ENCODE measurements at regions not wholly inside any gene's neighbourhood (a gene's known extent, or its start where the extent isn't known, plus 50 kb on each side); places are given as distances from the start of the nearest gene placed in this dataset.

DNA sequence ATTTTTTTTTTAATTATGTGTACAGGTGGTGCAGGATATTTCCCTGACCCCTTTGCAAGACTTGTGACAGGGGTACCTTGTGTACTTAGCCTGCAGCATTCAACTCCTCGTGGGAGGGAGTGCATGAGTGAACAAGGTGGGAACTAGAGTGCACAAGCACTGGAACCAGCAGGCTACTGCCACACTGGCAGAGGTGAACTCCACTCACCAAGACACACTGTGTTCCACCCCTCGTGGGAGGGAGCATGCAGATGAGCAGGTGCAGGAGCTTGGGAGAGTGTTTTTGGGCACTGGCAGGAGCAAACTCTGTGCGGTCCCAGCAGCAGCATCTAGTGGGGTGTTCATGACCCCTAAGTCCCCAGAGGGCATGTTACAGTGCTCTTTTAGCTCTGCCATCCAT lies 282.7 kb upstream of the PLET1 start:
- DNase-seq = no peak

GRCh38 chr11:112548641-112549040 lies 288.0 kb upstream of the PLET1 start:
- DNase-seq = no peak

DNA sequence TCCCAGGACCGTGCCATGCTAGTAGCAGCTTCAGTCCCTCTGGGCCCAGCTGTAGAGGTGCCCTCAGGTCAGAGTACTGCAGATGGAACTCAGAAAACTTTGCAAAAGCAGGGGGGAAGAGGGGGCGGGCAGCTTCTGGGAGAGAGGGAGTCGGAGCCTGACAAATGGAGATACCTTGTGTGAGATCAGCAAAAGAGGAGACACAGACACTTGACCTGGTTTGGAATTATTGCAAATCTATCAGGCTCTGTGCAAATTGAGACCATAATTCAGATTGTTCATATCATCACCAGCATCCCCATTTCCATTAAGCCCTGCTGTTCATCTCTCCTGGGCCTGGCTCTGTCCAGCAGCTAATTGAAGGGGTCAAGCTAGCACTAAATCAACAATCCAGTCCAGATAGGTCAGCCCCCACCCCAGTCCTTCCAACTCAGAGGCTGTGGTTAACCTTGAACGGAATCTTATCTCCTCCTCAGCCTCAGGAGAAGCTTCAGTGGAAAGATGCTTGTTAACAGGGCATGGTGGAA lies 292.6 kb upstream of the PLET1 start:
- no peak for DNase-seq

- no peak for DNase-seq
Measured at GRCh38 chr11:112554586-112554985, 293.9 kb upstream of the PLET1 start.

DNA sequence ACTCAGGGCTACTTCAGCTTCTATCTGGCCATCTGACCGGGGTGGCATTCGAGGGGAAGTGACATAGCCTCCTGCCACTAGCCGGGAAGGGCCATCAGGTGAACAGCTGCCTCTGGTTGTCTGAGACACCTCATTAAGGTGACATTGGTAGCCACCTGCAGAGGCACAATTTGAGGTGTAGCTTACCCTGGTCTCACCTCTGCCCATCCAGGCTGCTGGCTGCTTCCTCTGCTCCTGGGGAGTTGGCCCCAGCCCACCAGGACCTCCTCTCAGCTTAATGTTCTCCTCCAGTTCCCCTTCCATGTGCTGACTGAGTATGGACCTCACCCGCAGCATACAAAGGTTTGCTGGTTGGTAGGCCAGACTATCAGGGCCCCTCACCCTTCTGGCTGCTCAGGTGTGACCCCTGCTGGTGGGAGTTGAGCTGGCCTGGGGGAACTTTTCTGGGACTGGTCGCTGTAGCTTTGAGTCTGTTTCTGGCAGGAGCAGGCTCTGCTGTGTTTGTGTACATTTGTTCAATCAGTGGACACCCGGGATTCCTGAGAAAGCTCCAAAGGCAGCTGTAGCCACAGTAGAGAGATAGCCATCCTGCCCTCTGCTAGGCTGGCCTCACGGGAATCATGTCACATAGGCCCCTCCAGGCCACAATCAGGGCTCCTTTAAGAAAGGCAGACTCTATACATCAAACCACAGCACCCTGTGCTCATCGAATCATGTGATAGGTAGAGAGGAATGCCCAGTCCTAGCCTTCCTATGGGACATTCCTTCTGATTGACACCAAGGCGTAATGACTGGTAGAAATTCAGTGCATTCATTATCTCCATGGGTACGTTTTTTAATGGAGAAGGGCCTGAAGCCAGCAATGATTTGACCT lies 295.1 kb upstream of the PLET1 start:
- no peak for DNase-seq

DNA sequence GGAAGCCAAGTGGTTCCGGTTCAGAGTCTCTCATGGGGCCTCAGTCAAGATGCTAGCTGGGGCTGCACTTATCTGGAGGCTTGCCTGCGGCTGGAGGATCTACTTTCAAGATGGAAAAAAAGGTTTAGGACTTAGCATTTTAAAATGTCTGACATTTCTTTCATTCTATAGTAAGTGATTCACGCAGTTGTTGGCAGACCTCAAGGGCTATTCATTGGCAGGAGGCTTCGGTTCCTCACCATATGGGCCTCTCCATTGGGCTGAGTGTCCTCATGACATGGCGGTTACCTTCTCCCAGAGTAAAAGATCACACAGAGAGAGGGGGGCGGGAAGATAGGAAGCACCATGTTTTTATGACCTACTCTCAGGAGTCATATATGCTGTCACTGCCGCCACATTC lies 298.0 kb upstream of the PLET1 start:
- peak; percentile 29 for DNase-seq

GRCh38 chr11:112563808-112564207 lies 303.1 kb upstream of the PLET1 start:
- DNase-seq = no peak

- no peak for DNase-seq
Measured at GRCh38 chr11:112564228-112564955, 303.7 kb upstream of the PLET1 start.

DNA sequence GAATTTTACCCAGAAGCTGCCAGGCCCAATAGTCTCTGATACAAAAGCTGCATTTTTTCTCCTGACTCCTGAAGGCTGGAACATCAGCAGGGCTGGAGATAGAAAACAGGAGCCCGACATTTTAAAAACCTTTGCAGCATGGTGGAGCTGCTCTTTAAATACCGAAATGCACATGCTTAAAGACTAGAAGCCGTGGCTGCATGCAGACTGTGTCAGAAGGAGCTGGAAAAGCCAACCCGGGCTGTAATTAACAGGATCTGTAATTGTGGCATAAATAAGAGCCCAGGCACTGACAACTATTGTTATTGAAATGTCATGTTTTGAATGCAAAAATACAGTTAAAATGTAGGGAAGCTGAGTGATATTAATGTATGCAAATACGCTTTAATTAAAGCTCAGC lies 304.9 kb upstream of the PLET1 start:
- no peak for DNase-seq

DNA sequence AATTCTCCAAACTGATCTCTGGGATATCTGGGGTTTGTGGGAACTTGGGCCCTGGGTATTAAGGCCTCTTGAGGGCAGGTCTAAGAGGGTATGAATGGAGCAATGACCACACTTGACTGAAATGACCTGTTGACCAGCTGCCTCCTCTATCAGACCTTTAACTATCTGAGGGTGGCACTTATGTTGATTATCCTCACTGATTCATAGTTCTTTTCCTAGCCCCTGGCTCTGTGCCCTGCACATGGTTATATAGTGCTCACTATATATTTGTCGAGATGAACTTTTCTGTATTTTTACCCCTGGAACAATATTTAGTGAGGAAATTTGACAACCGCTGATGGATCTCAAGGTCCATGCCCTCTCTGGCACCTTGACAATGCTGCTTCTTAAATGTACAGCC lies 305.5 kb upstream of the PLET1 start:
- DNase-seq = no peak

GRCh38 chr11:112570333-112570732 lies 309.7 kb upstream of the PLET1 start:
- DNase-seq = no peak

GRCh38 chr11:112579282-112579681 lies 318.6 kb upstream of the PLET1 start:
- DNase-seq = no peak

- no peak for DNase-seq
Measured at GRCh38 chr11:112580864-112581263, 320.2 kb upstream of the PLET1 start.

DNA sequence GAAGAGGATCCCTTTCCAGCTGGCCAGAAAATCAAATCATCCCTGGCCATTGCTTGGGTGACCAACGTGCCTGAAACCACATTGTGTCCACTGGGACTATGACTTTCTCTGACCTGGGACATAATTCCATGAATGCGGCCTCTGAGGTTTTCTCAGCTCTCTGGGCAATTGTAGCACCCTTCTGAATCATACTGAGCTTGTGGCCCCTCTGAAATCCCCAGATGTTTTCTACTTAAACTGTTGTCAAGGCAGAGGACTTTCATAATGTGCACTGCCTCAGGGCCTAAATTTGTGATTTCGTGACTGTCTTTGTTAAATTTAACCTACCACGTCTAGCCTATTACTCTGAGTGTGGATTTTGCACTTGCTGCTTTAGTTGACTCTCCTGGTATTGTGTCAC lies 321.1 kb upstream of the PLET1 start:
- no peak for DNase-seq

GRCh38 chr11:112582366-112582765 lies 321.7 kb upstream of the PLET1 start:
- DNase-seq = no peak

DNA sequence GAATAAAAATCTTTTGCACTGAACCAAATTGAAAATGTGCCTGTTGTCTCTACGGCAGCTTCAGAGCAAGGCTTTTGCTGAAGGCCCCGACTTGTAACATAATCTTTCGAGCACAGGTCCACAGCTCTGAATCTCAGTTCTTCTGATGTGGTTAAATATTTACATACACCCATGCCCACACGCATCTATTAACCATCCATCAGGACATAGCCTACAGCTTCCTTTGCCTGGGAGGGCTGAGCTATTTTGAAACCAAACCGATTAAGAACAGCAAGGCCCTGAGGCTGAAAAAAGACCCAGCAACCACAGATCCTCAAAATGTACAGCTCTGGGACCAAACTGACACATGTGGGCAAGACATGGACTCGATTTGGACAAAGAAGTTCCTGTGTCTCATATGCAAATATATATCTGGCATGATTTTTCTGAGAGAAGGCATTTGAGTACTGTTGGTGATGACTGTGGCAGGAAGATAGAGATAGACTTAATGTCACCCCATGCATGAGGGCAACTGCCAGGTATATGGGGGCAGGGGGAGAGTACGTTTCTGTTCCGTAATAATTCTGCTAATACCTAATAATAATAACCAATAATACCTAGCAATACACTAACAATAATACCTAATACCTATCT lies 322.7 kb upstream of the PLET1 start:
- DNase-seq = no peak

DNA sequence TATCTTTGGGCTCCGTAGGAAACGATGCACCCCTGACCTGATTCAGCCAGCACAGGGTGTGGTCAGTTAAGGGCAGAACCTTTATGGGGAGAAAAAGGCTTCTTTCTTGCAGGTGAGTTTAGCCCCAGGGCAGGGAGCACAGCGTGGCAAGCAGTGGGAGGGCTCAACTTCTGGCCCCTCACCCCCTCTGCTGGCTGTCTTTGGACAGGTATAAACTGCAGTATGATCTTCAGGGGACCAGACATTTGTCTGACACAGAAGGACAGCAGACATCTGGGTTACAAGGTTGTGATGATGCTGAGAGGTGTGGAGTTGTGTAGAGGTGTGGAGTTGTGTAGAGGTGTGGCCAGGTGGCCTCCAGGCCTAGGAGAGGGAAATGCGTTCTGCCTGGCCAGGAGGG lies 324.0 kb upstream of the PLET1 start:
- DNase-seq = no peak

- no peak for DNase-seq
Measured at GRCh38 chr11:112587664-112588063, 327.0 kb upstream of the PLET1 start.

DNA sequence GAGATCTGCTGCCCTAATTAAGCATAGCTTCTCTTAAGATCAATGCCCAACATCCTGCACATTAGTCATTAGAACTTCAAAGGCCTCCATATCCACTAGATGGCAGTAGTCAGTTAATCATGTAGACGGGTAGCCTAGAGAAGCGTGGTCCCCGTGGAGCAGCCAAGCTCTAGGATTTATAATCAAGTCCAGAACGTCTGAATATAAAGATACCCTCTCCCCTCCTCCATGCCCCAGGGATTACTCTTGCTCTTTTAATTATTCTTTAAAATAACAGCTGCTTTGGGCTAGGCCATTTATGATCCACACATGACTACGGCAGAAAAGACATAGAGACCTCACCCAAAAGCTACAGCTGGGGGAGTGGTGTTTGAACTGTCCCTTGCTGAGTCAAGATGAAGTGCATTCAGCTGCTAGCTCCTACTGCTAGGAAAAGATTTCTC lies 327.6 kb upstream of the PLET1 start:
- peak; percentile 90 for DNase-seq

DNA sequence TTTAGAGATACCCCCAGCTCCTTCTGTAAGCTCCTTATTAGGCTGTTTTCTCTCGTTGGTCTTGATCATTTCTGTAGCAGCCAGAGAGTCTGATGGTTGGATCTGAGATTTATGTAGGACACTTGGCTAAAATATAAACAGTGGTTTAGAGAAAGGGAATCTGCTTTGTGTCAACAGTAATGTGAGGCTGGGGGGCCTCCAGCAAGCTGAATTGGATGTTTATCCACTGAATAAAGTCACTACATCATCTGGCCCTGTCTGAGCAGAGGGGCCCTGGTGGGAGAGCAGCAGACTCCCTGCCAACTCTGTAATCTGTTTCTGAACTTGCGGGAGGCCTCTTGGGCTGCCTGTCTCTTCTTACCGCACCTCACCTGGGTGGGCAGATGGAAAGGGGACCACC lies 328.5 kb upstream of the PLET1 start:
- peak; percentile 37 for DNase-seq

- DNase-seq = no peak
Measured at GRCh38 chr11:112590764-112591163, 330.1 kb upstream of the PLET1 start.

- DNase-seq = no peak
Measured at GRCh38 chr11:112593440-112593839, 332.8 kb upstream of the PLET1 start.

- no peak for DNase-seq
Measured at GRCh38 chr11:112596324-112596723, 335.7 kb upstream of the PLET1 start.
